ENCODE measurements at regions not wholly inside any gene's neighbourhood (a gene's known extent, or its start where the extent isn't known, plus 50 kb on each side); places are given as distances from the start of the nearest gene placed in this dataset.

DNA sequence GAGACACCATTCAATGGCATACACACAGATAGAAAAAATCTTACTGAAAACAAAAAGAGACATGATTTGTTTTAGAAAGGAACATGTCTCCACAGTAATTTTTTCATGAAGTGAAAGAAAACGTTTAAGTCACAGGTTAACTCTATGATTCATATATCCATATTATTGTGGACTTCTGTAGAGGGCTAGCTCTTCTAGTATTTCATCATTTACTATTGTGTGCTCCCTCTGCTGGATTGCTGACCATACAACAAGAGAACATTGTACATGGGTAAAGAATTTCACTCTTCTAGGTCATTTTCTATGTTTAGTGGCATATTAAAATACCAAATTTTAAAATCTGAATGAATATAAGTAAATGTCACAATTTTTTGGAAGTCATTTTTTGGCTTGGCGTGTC is 91.8 kb upstream of the POU3F4 start:
- TF ChIP-seq POLR2A (IDR thresholded peaks at IDR 0.05): no peak
- TF ChIP-seq, protein P1, sequence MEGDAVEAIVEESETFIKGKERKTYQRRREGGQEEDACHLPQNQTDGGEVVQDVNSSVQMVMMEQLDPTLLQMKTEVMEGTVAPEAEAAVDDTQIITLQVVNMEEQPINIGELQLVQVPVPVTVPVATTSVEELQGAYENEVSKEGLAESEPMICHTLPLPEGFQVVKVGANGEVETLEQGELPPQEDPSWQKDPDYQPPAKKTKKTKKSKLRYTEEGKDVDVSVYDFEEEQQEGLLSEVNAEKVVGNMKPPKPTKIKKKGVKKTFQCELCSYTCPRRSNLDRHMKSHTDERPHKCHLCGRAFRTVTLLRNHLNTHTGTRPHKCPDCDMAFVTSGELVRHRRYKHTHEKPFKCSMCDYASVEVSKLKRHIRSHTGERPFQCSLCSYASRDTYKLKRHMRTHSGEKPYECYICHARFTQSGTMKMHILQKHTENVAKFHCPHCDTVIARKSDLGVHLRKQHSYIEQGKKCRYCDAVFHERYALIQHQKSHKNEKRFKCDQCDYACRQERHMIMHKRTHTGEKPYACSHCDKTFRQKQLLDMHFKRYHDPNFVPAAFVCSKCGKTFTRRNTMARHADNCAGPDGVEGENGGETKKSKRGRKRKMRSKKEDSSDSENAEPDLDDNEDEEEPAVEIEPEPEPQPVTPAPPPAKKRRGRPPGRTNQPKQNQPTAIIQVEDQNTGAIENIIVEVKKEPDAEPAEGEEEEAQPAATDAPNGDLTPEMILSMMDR (IDR thresholded peaks at IDR 0.05): peak; percentile 40 to 58 (median 51)
